ENCODE measurements at regions not wholly inside any gene's neighbourhood (a gene's known extent, or its start where the extent isn't known, plus 50 kb on each side); places are given as distances from the start of the nearest gene placed in this dataset.

DNA sequence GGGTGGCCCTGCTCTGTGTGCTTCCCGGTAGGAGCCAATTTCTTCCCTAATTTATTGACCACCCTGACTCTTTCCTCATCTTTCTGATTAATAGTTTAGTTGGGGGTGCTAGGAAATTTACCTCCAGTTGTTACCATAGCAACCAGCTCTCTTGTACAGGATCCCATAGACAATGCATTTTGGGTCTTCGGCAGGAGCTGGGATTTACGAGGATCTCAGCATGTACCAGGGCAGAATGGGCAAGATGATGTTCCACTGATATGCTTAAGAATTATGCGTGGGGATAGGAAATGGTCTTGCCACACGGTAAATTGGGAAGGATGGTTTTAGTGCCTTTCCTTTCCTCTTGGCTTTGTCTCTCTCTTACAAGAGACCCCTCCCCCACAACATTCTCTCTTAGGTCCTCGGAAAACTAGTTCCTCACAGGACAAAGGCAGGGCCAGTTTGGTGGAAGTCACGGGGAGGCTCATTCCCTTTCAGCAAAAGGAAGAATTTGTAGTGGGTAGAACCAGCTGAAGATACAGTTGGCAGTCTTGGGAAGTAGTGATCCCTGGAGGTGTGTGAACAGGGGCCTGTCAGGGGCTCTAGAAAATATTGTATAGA is 133.4 kb upstream of the SHB start:
- intact Hi-C loops (cut with DNase I) = loop anchor here in 1 of 2 donors (10.0 kb wide), 1 partner anchor 52 kb away; no protein-coding TSS in a partner anchor
- H3K27me3 ChIP-seq = no peaks in the 10 kb centered on the region
- no peak for TF ChIP-seq POLR2A (IDR thresholded peaks at IDR 0.05)
- TF ChIP-seq CTCF (IDR thresholded peaks at IDR 0.05) = no peak
- 75% methylated on average over 6 of the region's 7 CpGs for WGBS (ENCODE audit: insufficient coverage, low coverage, low lambda C conversion rate, missing lambda C conversion rate)
- H3K36me3 ChIP-seq = no peaks in the 10 kb centered on the region
- no peaks in the 10 kb centered on the region for H3K4me1 ChIP-seq
- no peaks in the 10 kb centered on the region for H3K9me3 ChIP-seq
- no peak overlapping the region for H3K4me3 ChIP-seq
- DNase-seq (no peak), ATAC-seq (no peak)
- no peak overlapping the region for H3K27ac ChIP-seq

DNA sequence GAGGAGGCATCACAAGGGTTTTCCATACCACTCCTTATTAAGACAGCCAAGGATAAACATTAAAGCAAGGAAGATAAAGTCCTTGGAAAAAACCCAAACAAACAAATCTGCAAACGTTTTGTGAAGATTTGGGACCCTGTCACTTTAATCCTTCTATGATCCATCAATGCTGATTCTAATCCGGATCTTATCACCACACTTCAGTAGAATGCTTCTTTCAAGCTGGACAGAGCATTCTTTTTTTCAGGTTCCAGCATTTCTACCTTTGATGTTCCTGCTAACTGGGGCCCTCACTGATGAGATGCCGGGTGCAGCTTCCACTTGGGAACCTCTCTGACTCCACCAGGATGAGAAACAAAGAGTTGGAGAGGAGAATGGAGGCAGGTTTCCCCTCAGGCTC is 132.8 kb upstream of the SHB start:
- WGBS (ENCODE audit: insufficient coverage, low coverage, low lambda C conversion rate, missing lambda C conversion rate) = 57% methylated on average over 3 of the region's 3 CpGs
- H3K4me3 ChIP-seq = no peak overlapping the region
- ATAC-seq (no peak), DNase-seq (no peak)
- no peaks in the 10 kb centered on the region for H3K27me3 ChIP-seq
- H3K27ac ChIP-seq = no peak overlapping the region
- H3K9me3 ChIP-seq = no peaks in the 10 kb centered on the region
- no peaks in the 10 kb centered on the region for H3K36me3 ChIP-seq
- no peaks in the 10 kb centered on the region for H3K4me1 ChIP-seq
- intact Hi-C loops (cut with DNase I) = loop anchor here in 1 of 2 donors (10.0 kb wide), 1 partner anchor 53 kb away; no protein-coding TSS in a partner anchor
- TF ChIP-seq CTCF (IDR thresholded peaks at IDR 0.05) = no peak
- no peak for TF ChIP-seq POLR2A (IDR thresholded peaks at IDR 0.05)

DNA sequence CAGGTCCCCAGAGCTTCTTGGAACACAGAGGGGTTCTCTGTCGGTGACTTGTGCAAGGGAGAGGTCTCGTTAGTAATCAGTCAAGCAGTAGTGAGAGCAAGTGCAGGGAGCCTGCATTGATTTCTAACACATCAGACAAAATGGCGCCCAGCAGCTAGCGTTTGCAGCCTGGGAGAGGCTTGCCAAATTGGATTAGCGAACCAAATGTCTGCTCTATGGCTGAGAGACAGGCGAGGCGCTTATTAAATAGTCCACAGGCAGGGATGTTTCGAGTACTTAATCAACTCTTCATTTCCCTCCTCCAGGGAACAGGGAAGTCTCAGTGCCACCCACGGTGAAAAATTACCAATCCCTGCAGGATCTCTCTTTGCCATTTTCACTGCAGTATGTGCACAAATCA is 131.4 kb upstream of the SHB start:
- Histone ChIP-seq H3K4me3 (no peak overlapping the region), H3K27me3 (no peaks in the 10 kb centered on the region), H3K36me3 (no peaks in the 10 kb centered on the region), H3K9me3 (no peaks in the 10 kb centered on the region), H3K27ac (no peak overlapping the region), H3K4me1 (no peaks in the 10 kb centered on the region)
- no peak for DNase-seq
- 61% methylated on average over 4 of the region's 9 CpGs for WGBS (ENCODE audit: insufficient coverage, low coverage, low lambda C conversion rate, missing lambda C conversion rate)
- TF ChIP-seq CTCF (IDR thresholded peaks at IDR 0.05) = no peak
- TF ChIP-seq POLR2A (IDR thresholded peaks at IDR 0.05) = no peak
- ATAC-seq = no peak
- intact Hi-C loops (cut with DNase I) = loop anchor here in 1 of 2 donors (10.0 kb wide), 1 partner anchor 54 kb away; no protein-coding TSS in a partner anchor

DNA sequence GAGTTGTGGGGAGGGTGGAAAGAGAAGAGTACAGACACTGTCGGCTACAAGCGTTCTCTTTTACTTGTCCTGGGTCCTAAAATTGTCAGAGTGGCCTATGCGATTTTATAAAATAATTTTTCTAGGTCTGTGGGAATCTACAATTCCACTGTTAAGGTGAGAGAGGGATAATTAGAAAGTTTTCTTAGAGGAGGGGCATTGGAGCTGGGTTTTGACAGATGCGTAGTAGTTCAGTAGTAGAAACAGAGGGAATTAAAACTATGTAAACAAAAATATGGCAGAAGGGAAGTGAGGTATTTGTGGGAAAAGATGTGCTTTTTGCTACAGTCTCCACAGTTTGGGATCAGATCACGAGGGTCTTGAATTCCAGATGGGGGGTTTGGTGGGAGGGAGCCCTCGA is 129.1 kb upstream of the SHB start:
- Histone ChIP-seq H3K27me3 (no peaks in the 10 kb centered on the region), H3K9me3 (no peaks in the 10 kb centered on the region), H3K36me3 (no peaks in the 10 kb centered on the region), H3K4me1 (no peaks in the 10 kb centered on the region), H3K27ac (no peak overlapping the region), H3K4me3 (no peak overlapping the region)
- TF ChIP-seq POLR2A (IDR thresholded peaks at IDR 0.05) (no peak), CTCF (IDR thresholded peaks at IDR 0.05) (no peak)
- intact Hi-C loops (cut with DNase I) = no loop called here
- DNase-seq = no peak
- WGBS (ENCODE audit: insufficient coverage, low coverage, low lambda C conversion rate, missing lambda C conversion rate) = 82% methylated on average over 6 of the region's 6 CpGs
- no peak for ATAC-seq

Data from right lobe of liver (tissue), 6 donors.